ENCODE measurements at regions not wholly inside any gene's neighbourhood (a gene's known extent, or its start where the extent isn't known, plus 50 kb on each side); places are given as distances from the start of the nearest gene placed in this dataset.

GRCh38 chr11:45473341-45473895 lies 187.3 kb upstream of the SYT13 start:
- DNase-seq (ENCODE audit: low read depth in 2 of 2), result no peak

DNA sequence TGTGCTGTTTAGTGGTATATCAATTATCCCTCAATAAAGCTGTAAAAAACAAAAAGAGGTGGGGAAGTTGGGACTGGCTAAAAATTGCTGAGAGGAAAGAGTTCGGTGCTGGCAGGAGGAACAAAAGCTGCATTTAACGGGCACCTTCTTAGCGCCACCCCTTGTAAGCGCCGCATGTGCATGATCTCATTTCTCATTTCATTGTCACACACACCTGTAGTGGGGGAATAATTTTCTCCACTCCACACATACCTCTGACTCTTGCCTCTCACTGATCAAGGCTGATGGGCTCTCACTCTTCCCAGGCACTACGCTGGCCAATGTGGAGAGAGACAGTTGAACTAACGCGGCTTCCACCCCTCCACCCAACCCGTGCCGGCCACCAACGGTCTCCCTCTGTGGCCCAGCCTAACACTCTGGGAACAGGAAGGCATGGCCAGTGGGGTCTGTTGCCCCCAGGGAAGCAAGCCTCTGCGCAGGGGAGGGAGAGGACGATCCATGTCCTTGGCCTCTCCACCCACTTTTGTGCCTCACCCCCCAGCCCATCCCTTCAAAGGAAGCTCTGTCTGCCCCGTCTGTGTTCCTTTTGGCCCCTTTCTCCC lies 186.7 kb upstream of the SYT13 start:
- no peak for DNase-seq (ENCODE audit: low read depth in 2 of 2)

GRCh38 chr11:45471266-45471665 lies 185.1 kb upstream of the SYT13 start:
- DNase-seq (ENCODE audit: low read depth in 2 of 2), result no peak

DNA sequence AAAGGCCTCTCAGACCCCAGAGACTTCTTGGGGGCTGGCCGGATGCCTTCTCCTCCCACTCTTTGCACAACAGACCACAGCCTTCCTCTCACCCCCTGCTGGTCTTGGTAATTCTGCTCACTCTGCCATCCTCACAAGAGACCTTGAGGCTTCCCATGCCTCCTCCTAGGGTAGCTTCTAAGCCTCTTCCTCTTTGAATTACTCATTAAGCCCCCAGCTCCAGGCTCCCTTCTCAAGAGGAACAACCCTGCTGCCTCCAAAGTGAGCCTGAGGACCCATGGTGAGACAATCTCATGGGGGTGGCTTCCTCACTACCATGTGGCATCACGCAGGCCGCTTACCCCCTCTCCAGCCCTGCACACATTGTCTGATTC lies 184.6 kb upstream of the SYT13 start:
- no peak for DNase-seq (ENCODE audit: low read depth in 2 of 2)

- peak in 1 of 2 experiments; percentile 36 for DNase-seq (ENCODE audit: low read depth in 2 of 2)
Observed at GRCh38 chr11:45470151-45470793, 184.1 kb upstream of the SYT13 start.

DNA sequence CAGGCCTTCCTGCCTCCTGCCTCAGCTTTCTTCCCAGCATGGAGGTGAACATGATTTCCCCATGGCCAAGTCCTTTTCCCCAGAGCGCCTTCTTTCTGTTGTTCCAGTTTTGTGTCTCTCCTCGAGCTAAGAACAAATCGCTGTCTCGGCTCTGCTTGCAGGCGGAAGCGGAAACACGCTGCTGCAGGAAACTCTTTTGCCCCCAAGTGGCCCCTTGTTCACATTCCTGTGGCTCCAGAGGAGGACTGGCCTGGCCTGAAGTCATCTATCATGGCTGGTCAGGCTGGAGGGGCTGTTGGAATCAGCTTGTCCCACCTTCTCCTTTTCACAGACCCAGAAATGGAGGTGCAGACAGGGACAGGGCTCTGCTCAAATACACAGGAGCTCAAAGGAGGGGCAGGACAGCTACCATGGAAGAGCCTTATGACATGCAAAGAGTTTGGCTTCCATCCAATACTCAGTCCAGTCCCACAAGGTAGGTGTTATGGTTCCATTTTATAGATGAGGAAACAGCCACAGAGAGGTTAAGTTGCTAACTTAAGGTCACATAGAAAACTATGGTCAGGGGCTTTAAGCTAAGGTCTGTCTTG lies 182.2 kb upstream of the SYT13 start:
- DNase-seq (ENCODE audit: low read depth in 2 of 2), result peak in 1 of 2 experiments; percentile 10

DNA sequence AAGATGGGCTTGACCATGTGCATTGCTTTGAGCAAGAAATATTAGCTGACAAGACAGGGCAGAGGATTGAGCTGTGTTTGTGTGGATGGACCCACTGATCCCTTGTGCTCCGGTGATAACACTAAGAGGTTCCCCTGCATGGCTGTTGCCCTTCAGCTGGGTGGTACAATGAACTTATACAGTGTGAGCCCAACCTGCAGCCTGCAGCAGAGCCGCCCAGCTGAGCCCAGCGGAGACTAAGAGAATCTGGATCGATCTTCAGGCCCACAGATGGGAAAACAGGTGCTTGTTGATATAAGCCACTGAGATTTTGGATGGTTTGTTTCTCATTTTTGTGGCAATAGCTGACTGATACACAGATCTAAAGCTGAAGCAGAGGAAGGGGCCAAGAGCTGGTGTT lies 177.4 kb upstream of the SYT13 start:
- DNase-seq (ENCODE audit: low read depth in 2 of 2), result no peak

DNA sequence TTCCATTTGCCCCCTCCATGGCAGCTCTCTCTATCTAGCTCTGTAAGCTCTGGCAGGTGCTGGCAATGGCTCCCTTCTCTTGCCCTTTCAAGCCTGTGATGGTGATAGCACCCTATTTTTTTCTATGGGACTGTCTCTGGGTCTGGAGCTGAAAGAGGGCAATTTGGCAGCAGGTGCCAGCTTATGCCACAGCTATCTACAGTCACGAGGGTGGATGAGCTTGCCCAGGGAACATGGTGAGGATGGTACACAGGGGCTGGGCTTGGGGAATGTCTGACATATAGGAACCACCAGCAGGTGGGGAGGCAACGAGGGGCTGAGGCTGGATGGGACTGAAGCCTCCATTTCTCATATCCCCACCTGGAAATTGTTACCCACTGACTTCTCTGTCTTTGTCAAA lies 175.4 kb upstream of the SYT13 start:
- DNase-seq (ENCODE audit: low read depth in 2 of 2), result no peak

DNA sequence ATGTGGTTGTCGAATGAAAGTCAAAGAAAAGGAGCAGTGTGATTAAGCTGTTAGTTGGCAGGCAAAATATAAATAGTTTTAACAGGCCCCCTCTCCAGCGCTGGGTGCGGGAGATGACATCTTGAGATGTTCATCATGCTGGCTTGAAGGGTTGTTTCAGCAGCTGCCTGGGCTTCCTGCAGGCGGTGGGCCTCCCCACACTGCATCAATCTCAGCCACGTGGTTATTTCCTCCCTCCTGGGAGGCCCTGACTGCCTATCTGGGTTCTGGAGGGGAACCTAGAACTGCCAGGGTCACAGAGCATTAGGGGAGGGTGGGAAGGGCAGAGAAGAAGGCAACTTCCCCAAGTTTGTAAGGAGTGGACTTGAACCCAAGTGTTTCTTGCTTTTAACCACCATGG lies 173.3 kb upstream of the SYT13 start:
- no peak for DNase-seq (ENCODE audit: low read depth in 2 of 2)

DNA sequence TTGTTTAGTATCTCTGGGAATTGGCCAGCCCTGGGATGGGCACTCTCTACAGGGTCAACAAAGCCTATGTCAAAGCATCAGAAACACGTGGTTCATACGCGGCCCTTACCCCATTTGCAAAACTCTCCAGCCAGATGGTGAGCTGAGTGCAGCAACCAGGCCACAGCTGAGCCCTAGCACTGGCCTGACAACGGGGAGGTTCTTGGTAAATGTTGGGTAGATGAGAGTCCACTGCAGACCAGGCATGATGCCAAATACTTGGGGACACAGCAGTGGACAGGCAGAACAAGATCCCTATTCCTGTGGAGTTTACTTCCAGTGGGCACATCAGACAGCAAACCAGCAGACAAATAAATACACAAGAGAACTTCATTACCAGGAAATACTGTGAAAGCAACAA lies 172.1 kb upstream of the SYT13 start:
- DNase-seq (ENCODE audit: low read depth in 2 of 2), result no peak

DNA sequence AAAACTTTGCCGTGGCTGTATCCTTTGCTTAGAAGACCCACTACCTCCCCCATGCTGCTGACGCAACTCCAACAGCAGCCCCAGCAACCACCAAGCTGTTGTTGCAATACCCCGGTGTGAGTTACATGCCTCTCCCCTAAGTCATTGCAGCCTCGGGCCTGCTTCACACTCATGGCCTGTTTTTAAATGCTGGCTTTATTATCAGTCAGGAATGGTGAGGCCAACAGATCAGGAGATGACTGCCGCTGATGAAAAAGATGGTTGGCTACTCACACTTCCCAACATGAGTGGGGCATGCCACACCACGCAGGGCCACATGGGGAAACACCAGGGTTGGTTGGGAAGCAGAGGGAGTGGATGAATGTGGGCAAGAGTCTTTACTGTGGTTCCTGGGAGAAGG lies 171.5 kb upstream of the SYT13 start:
- DNase-seq (ENCODE audit: low read depth in 2 of 2), result peak; percentile 68

GRCh38 chr11:45456686-45457085 lies 170.5 kb upstream of the SYT13 start:
- no peak for DNase-seq (ENCODE audit: low read depth in 2 of 2)

- no peak for DNase-seq (ENCODE audit: low read depth in 2 of 2)
Observed at GRCh38 chr11:45455536-45455935, 169.4 kb upstream of the SYT13 start.

GRCh38 chr11:45454917-45455401 lies 168.8 kb upstream of the SYT13 start:
- no peak for DNase-seq (ENCODE audit: low read depth in 2 of 2)

GRCh38 chr11:45453721-45454120 lies 167.6 kb upstream of the SYT13 start:
- no peak for DNase-seq (ENCODE audit: low read depth in 2 of 2)

- DNase-seq (ENCODE audit: low read depth in 2 of 2), result no peak
Observed at GRCh38 chr11:45451766-45452440, 165.8 kb upstream of the SYT13 start.

DNA sequence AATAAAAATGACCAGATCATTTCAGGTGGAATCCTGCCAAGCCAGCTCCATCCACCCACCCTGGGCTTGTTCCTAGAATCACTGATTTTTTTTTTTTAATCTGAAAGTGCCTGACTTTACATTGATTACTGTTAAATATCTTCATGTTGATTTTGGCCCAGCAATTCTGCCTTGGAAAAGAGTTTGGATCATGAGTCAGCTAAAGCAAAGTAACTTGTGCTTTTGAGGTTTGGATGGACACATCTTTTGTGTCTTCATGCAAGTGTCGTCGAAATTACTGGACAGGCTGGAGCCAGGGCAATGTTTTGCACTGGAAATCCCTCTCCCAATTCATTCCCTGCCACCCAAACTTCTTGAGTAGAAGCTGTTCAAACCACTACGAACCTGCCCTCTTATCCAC lies 164.0 kb upstream of the SYT13 start:
- DNase-seq (ENCODE audit: low read depth in 2 of 2), result no peak

DNA sequence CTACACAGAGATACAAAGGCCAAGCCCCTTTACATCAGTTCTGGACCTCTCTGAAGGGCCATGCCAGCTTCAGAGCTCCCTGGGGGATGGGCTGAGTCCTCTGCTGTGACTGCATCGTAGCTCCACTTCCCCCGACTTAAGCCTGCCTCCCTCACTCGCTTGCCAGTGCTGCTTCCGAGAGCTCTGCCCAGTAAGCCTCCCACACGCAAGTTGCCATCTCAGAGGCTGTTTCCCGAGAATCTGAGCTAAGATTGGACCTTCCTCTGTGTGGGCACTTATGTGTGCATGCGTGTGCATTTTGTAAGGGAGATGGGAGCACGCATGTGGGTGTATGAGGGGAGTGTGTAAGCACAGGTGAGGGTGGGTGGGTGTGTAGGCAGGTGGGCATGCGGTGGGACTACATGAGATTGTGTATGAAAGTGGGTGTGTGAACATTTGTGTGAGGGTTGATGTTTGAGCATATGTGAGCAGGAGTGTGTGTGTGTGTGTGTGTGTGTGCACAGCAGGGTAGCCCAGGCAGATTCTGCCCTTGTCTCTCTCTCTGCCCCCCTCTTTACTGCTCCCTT lies 163.0 kb upstream of the SYT13 start:
- DNase-seq (ENCODE audit: low read depth in 2 of 2), result no peak

DNA sequence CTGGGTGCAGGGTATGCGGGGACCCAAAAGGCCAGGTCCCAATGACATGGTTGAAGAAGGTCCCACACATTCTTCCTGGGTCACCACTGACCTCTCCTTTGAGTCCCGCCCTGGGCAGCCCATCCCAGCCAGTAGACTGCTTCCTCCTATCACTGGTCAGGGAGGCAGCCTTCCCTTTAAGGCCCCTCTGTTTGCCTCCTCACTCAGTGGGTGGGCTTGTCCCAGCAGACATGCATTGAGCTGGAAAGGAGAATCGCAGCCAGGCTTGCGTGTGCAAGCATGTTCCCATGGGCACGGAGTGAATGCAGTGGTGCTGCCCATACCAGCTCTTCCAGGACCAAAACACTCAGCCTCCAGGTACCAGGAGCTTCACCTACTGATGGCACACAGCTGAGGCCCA lies 162.4 kb upstream of the SYT13 start:
- DNase-seq (ENCODE audit: low read depth in 2 of 2), result no peak

DNA sequence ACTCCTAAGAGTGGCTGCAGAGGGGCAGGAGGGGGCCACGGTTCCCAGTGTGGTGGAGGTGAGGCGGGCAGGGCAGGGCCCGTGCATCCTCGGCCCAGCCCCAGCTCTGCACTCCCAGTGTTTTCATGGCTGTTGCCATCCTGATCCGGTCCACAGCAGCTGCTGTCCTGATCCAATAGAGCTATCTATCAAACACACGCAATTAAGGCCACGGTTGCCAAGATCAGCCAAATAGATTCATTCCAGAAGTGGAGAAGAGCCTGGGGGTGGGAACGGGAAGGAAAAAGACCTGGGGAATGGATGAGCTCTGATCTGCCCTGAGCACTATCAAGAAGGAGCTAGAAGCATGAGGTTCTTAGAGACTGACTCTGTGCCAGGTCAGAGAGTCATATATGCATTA lies 160.9 kb upstream of the SYT13 start:
- DNase-seq (ENCODE audit: low read depth in 2 of 2), result no peak

DNA sequence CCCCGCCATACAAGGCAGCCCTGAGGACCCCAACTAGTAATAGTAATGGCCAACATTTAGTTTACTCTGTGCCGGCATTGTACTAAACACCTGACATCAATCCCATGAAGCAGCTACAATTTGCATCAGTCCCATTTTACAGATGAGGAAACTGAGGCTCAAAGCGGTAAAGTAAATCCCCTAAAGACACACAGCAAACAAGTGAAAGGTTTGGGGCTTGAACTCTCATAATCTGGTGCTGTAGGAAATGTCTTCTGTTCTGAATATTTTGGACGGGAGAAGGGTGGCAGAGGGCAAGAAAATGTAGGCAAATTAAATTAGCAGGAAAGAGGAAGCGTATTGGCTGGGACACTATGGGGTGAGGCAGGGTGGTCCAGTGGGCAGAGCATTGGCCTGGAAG lies 160.3 kb upstream of the SYT13 start:
- no peak for DNase-seq (ENCODE audit: low read depth in 2 of 2)

DNA sequence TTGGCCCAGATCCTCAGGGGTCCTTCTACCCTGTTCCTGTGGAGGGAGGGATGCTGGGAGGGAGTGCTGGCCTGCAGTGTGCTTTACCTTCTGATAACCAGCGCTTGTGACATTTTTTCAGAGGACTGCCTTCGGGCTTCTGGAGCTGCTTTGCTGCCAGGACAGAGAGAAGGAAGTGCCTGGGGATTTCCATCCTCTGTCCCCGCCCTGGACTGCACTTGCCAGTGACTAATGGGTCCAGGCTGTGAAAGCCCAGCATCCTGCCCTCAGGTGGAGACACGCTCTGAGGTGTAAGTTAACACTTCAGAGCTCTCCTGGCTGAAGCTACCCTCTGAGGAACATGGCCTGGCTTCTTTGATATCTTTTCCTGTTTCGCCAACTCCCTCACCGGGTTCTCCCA lies 158.7 kb upstream of the SYT13 start:
- DNase-seq (ENCODE audit: low read depth in 2 of 2), result no peak

All from fibroblast of skin of left quadriceps (primary cell).